HUDEP-2 (cell line): ENCODE measurements at regions not wholly inside any gene's neighbourhood (a gene's known extent, or its start where the extent isn't known, plus 50 kb on each side); places are given as distances from the start of the nearest gene placed in this dataset.
"Not testable (repeated sequence)": the region's sequence is repeated elsewhere in the genome, so short reads cannot be mapped to it uniquely, and the experiment has no call there.

ENCODE experiments used
- DNase-seq, 76 experiments: peaks; one replicate each; lab custom pipeline; 2025; ENCODE audit not compliant: unreplicated experiment in 76 of 76; lab: John Stamatoyannopoulos, UW

DNA sequence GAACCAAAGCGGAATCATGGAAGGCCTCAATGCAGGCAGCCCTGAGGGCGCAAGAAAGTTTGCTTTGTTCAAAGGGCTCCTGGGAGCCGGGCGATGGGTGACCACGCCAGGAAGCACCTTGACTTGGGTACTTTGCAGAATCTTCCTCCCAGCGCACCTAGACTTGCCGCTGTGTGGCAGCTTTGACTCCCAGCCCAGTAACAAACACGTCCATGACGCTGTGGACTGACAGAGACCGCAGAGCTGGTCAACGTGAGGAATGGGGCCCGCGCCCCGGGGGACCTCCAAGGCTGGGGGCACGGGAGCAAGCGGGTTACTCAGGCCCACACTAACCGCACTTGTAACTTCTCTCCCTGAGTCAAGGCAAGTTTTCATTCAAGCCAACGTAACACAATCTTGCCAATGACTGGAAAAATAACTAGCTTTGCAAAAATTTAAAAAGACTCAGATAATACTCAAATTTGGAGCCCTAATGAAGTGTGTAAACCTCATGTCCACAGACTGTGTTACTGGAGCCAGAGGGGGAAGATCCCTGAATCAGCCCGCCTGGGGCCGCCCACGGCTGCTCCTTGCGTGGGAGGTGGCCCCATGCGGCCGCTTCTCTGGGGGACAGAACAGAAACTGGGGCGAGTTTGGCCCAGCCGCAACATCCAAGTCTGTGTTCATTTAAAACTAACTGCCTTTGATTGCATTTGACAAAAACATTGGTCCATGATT, 130.8 kb downstream of the DNAJB6 start:
- DNase-seq = no peak

DNA sequence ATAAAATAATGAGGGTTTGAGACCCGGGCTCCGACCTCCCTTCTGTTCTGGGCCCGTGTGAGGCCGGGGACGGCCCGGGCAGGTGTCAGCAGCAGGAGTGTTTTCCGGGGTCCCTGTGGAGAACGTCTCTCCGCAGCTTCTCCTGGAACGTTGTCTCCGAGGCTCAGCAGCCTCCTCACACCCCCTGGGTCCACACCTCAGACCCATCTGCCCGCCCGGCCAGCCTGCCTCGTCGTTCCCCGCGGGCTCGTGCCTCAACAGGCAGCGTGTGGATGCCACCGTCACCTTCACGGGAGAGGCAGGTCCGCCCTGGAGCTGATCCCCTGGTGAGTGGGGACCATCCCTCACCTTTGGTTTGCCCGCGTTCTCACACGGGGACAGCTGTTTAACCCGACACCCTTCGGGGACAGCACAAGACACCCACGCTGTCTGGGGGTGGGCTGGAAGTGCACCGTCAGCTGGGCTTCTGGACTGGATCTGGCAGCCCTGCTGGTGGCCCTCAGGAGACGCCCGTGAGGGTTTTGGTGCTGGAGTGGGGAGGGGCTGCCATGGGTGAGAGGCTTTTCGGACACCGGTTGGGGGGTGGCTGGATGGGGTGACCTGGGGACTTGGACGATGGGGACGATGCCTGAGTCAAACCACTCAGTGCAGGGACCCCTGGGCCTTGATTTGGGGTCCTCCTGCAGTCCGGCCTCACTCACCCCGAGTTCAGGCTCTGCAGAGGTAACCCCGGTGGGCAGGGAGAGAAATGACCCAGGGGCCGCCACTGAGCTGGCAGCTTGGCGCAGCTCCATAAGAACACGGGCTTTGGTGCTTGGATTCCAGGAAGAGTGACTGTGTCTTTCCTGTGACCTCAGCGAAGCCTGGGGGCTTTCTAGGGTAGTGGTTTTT, 131.7 kb downstream of the DNAJB6 start:
- DNase-seq = no peak

DNA sequence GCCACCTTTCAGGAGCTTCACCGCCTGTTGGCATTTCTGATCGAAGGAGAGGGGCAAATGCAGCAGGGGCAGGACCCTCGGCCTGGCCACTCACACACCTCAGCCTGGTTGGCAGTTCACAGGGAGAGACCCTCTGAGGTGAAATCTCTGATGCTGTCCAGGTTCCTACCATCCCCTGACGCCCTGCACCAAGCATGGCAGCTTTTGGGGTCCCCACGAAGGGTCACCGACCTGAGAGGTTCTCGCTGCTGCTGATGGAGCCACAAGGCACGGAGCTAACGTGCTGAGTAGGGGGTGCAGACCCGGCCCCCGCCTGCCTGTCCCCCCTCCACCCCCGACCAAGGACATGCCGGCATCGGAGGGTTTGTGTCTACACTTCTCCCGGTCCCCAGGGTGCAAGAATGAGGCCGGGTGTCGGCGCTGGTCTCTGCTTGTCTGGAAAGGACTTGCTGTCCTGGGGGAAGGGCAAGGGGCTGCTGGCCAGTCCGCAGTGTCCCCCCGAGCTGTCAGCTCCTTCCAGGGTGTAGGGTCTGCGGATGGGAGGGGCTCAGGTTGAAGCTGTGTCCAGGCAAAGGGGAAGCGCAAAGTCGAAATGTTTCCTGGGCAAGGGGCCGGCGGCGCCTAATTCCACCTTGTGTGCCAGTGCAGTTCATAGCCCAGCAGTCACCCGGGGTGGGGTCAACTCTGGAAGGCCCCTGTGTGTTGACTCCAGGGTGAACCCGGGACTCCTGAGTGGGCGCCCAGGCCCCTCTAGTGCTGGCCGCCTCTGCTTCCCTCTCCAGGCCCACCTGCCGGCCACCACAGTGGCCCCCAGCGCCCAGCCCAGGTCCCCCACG, 132.6 kb downstream of the DNAJB6 start:
- DNase-seq = no peak

GRCh38 chr7:157470017-157470322, 133.2 kb downstream of the DNAJB6 start:
- no peak for DNase-seq

DNA sequence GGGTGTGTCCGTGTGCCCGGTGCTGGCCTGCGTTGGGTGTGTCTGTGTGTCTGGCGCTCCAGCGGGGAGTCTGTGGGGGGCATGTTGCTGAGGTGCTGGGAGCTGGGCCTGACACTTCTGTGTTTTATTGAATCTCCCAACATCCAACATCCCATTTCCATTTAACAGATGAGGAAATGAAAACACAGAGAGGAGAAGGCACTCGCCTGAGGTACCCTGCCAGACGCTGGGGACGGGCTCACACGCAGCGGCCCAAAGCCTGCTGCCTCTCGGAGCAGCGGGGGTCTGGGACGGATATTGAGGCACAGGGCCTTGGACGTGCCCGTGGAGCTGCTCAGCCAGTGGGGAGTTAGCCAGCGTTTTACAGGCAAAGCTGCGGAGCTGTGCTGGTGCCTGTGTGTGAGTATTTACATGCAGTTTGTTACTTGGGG, 133.9 kb downstream of the DNAJB6 start:
- DNase-seq = no peak

DNA sequence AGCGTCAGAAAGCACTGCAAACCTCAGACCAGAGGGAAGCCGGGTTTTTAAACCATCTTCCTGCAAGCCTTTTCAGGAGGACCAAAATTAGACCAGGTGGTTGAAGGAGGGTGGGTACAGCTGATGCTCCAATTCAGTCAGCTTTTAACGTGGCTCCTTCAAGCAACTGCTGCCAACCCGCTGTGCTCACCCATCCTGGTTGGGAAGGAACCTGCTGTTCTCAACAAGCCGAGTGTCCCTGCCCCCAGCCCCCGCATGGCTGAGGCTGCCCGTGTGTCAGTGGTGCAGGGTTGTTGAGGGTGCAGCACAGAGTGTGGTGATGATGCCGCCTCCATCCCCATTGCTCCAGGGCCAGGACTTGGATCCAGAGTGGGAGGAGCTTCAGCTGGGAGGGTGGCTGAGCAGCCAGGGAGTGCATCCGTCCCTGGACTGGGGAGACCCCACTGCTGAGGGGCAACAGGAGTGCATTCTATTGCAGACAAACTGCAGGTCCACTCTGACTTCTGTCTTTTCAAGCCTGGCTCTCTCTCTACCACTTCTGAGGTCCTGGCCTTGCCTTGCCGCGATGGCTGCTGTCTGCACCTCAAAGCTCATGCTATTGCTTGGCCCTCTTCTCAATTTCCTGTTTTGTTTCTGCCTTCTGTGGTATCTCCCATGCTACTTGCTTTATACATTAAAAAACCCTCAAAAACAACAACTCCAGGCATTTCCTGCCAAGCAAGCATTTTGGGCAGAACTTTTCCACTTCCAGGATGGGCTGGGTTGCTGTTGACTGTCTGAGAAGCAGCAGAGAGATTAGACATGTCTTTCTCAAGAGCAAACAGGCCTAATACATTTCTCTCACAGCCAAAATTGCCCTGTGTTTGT, 134.7 kb downstream of the DNAJB6 start:
- no peak for DNase-seq

DNA sequence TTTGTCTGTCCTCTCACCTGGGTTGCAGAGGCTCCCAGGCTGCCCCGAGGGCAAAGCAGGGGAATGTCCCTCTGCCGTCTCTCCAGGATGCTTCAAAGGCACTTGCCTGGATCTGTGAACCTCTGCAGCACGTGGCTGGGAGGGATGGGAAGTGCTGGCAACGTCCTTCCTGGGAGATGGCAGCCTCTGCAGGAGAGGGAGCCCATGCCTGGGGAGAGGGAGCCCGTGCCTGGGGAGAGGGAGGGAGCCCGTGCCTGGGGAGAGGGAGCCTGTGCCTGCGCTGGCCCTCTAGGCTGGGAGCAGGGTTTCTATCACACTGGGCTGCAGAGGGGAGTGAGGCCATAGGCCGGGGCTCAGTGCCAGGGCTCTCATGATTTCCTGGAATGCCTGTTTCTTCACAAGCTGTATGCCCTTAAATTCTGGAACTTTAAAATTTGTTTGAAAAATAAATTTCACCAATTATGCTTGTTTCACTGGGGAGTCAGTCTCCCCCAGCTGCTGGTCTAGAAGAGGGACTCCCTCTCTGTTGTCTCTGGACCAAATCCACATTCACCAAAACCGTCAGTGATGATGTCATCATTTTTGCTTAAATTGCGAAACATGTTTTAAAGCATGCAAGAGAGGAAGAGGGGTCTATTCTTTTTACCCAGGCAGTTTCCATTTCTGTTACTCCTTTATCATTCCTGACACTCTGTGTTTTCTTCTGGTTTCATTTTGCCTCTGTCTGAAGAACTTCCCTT, 135.7 kb downstream of the DNAJB6 start:
- DNase-seq = no peak

DNA sequence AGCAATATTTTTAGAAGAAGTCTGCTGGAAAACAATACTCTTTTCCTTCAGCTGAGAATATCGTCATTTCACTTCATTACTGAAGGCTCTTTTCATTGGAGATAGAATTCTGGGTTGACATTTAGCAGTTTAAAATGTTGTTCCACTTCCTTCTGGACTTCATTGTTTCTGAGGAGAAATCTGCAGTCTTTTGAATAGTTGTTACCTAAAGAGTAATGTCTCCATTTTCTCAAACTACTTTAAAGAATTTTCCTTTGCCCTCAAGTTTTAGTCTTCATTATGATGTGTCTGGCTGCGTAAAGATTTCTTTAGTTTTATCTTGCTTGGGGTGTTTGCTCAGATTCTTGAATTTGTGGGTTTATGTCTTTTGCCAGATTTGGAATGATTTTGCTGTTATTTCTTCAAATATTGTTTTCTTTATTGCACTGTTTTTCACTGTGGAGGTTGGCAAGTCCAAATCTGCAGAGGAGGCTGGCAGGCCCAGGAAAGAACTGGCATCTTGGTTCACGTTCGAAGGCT, 136.3 kb downstream of the DNAJB6 start:
- DNase-seq = no peak

DNA sequence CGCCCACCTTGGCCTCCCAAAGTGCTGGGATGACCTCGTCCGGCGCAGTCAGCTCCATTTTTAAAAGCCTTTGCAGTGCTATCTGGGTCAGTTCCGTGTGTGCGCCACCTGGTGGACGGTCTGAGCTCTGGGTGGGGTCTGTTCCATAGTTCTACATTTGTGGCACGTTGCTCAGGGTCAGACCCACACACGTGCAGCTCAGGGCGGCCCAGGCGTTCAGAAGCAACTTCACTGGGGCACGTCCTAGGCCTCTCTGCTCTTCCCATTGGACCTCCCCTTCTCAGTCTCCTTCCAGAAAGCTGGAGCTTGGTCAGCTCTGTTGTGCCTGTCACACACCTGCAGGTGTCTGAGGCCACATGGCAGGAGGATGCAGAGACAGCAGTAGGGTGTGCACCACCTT, 137.9 kb downstream of the DNAJB6 start:
- DNase-seq = peak in 41 of 76 experiments; percentile 3 to 47 (median 20)

GRCh38 chr7:157475095-157475494, 138.3 kb downstream of the DNAJB6 start:
- DNase-seq = no peak

DNA sequence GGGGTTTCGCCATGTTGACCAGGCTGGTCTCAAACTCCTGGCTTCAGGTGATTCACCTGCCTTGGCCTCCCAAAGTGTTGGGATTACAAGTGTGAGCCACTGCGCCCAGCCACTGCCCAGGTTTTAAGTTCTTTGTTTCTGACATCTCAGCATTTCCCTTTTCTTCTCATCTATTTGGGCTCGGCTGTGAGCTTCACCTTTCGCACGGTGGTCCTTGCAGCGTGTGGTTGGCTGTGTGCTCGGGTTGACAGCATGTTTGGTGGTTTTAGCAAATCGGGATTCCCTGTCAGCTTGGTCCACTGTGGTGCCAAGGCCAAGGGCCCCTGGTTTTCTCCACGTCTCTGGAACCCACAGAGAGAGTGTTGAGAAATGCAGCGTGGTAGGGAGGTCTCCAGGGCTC, 138.8 kb downstream of the DNAJB6 start:
- DNase-seq = no peak

DNA sequence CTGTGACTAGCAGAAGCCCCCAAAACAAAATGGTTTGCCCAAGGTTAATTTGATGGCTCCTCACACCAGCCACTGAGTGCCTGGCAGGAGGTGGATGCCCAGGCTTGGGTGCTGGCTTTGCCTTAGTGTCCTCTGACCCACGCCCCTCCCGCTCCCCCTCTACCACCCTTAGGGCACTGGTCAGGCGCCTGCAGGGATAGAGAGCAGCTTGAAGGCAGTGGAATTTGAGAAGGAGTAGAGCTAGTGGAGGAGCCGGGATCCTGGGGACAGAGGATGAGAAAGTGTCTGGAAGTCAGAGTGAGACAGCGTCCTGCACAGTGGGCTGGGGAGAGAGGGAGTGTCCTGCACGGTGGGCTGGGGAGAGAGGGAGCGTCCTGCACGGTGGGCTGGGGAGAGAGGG, 139.4 kb downstream of the DNAJB6 start:
- no peak for DNase-seq

- no peak for DNase-seq
These were observed 140.1 kb downstream of the DNAJB6 start for GRCh38 chr7:157476654-157477549.

DNA sequence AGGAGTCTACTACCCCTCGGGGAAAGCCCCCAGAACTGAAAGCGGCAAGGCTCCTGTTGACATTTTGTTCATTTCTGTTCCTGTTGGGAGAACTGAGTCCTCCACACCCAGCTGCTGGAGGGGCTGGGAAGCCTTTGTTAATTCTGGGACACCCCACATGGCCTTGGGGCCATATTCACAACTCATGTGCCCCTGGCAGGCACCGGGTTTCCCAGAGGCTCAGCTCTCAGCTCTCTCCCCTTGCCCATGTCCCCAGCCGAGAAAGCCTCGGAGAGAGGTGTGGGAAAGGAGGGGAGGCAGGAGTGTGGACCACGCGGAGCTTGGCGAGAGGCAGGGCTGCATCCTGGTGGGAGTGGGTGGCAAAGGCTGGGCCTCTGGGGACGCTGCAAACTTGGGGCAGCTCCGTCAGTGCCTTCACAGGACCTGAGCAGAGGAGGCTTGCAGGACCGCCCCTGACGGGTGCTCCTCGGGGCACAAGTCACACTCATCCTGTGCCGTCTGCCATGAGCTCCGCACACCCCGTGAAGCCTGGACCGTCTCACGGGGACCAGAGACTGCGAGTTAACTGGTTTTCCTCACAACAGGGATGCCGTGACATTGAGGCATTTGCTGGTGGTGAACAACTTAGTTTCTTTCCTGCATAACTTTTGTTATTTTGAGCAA, 140.9 kb downstream of the DNAJB6 start:
- no peak for DNase-seq

DNA sequence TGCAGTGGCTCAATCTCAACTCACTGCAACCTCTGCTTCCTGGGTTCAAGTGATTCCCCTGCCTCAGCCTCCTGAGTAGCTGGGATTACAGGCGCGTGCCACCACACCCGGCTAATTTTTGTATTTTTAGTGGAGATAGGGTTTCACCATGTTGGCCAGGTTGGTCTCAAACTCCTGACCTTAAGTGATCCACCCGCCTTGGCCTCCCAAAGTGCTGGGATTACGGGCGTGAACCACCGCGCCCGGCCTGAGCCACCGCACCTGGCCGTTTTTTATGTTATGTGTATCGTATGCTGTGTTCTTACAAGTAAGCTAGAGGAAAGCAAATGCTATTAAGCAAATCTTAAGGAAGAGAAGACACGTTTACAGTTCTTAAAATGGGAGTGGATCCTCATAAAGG, 141.8 kb downstream of the DNAJB6 start:
- DNase-seq = not testable (repeated sequence)

GRCh38 chr7:157479326-157479725, 142.5 kb downstream of the DNAJB6 start:
- no peak for DNase-seq

- DNase-seq = no peak
These were observed 143.7 kb downstream of the DNAJB6 start for GRCh38 chr7:157480371-157481050.
